CD14-positive monocyte (primary cell): ENCODE measurements at regions not wholly inside any gene's neighbourhood (a gene's known extent, or its start where the extent isn't known, plus 50 kb on each side); places are given as distances from the start of the nearest gene placed in this dataset.
"Not testable (repeated sequence)": the region's sequence is repeated elsewhere in the genome, so short reads cannot be mapped to it uniquely, and the experiment has no call there.

ENCODE experiments used
- DNase-seq, 3 donors: peaks; one replicate each; pipeline ENCODE4 v3.0.0-alpha.2; 2011 to 2022
- H2AFZ ChIP-seq: 2 replicates; pipeline ENCODE4 v1.6.0; 2012; ENCODE audit warnings: mild to moderate bottlenecking, low read depth, low read length, inconsistent platforms; ENCODE audit not compliant: insufficient read depth, poor library complexity, severe bottlenecking
- H3K27ac ChIP-seq, 2 donors: 1 replicate in 1 of 2; 2 replicates in 1 of 2; pipeline ENCODE4 v1.5.1; 2012 to 2013; ENCODE audit warnings: low read length in 2 of 2, control low read depth in 1 of 2, inconsistent platforms in 1 of 2, low read depth in 1 of 2, mild to moderate bottlenecking in 1 of 2
- H3K27me3 ChIP-seq, 2 donors: one replicate each; pipeline versions ENCODE4 v1.6.0 to v1.6.1; 2011 to 2013; ENCODE audit warnings: low read length in 2 of 2; ENCODE audit not compliant: control insufficient read depth in 2 of 2, insufficient read depth in 2 of 2
- H3K36me3 ChIP-seq, 2 donors: replicated peaks in 1 of 2; 1 replicate in 1 of 2; 2 replicates in 1 of 2; pipeline versions ENCODE4 v1.5.1 to v1.6.1; 2012 to 2013; ENCODE audit warnings: low read length in 2 of 2, control low read depth in 1 of 2, inconsistent platforms in 1 of 2, mild to moderate bottlenecking in 1 of 2; ENCODE audit not compliant: insufficient read depth in 2 of 2, control insufficient read depth in 1 of 2
- H3K4me1 ChIP-seq, 2 donors: 1 replicate in 1 of 2; 2 replicates in 1 of 2; pipeline versions ENCODE4 v1.5.1 to v1.6.1; 2012 to 2013; ENCODE audit warnings: low read length in 2 of 2, control low read depth in 1 of 2, inconsistent platforms in 1 of 2, mild to moderate bottlenecking in 1 of 2, moderate library complexity in 1 of 2; ENCODE audit not compliant: insufficient read depth in 2 of 2, control insufficient read depth in 1 of 2
- H3K4me2 ChIP-seq: replicated peaks from 2 replicates; pipeline ENCODE3; 2012; ENCODE audit warnings: low read length, moderate library complexity, mild to moderate bottlenecking; ENCODE audit not compliant: poor library complexity, severe bottlenecking; ENCODE audit errors: extremely low read depth
- H3K4me3 ChIP-seq, 3 experiments: fragments of 200-600 bp in 1 of 3; sonication (generic) in 1 of 3; replicated peaks in 1 of 3; 1 replicate in 2 of 3; 2 replicates in 1 of 3; pipeline ENCODE4 v1.5.1; 2011 to 2013; ENCODE audit warnings: low read length in 3 of 3, mild to moderate bottlenecking in 3 of 3, control low read depth in 2 of 3, low read depth in 2 of 3, inconsistent platforms in 1 of 3, moderate library complexity in 1 of 3
- H3K79me2 ChIP-seq: 2 replicates; pipeline ENCODE4 v1.6.0; 2012; ENCODE audit warnings: mild to moderate bottlenecking, control low read depth, inconsistent platforms, low read length, moderate library complexity; ENCODE audit not compliant: insufficient read depth
- H3K9ac ChIP-seq: 2 replicates; pipeline ENCODE4 v1.6.0; 2017; ENCODE audit warnings: low read length, mild to moderate bottlenecking; ENCODE audit not compliant: insufficient read depth, poor library complexity, severe bottlenecking
- H3K9me3 ChIP-seq, 2 donors: replicated peaks in 1 of 2; 1 replicate in 1 of 2; 2 replicates in 1 of 2; pipeline versions ENCODE4 v1.5.1 to v1.6.1; 2012 to 2013; ENCODE audit warnings: low read length in 2 of 2, control low read depth in 1 of 2; ENCODE audit not compliant: control insufficient read depth in 1 of 2, insufficient read depth in 1 of 2
- H4K20me1 ChIP-seq: 2 replicates; pipeline ENCODE4 v1.6.0; 2012; ENCODE audit warnings: mild to moderate bottlenecking, low read length, control low read depth, moderate library complexity; ENCODE audit not compliant: insufficient read depth
- H3K27ac Mint-ChIP-seq, 7 donors: one replicate each; pipeline ENCODE4 v1.8.0; 2020; ENCODE audit warnings: mild to moderate bottlenecking in 7 of 7, mixed read lengths in 7 of 7, moderate library complexity in 6 of 7, inconsistent platforms in 2 of 7
- H3K27me3 Mint-ChIP-seq, 3 donors: one replicate each; pipeline ENCODE4 v1.8.0; 2021 to 2022; ENCODE audit warnings: low read depth in 3 of 3, mild to moderate bottlenecking in 3 of 3, mixed read lengths in 3 of 3, moderate library complexity in 3 of 3, inconsistent platforms in 1 of 3
- H3K36me3 Mint-ChIP-seq, 2 donors: one replicate each; pipeline ENCODE4 v1.8.0; 2020; ENCODE audit warnings: mixed read lengths in 2 of 2, inconsistent platforms in 1 of 2, mild to moderate bottlenecking in 1 of 2
- H3K4me1 Mint-ChIP-seq: one replicate; pipeline ENCODE4 v1.8.0; 2020; ENCODE audit warnings: mild to moderate bottlenecking, mixed read lengths
- H3K4me3 Mint-ChIP-seq, 2 donors: one replicate each; pipeline ENCODE4 v1.8.0; 2020; ENCODE audit warnings: mild to moderate bottlenecking in 2 of 2, mixed read lengths in 2 of 2, moderate library complexity in 1 of 2
- H3K9me3 Mint-ChIP-seq, 7 donors: one replicate each; pipeline ENCODE4 v1.8.0; 2020 to 2022; ENCODE audit warnings: mixed read lengths in 7 of 7, mild to moderate bottlenecking in 6 of 7, moderate library complexity in 6 of 7, inconsistent platforms in 2 of 7
- WGBS: methylation state at CpG from one replicate; pipeline ENCODE4 v1.1.5; 2013; ENCODE audit warnings: missing lambda C conversion rate; ENCODE audit not compliant: insufficient coverage; 5-methylcytosine and 5-hydroxymethylcytosine counted together
- intact Hi-C, 2 donors: fragments of 100-400 bp; cut with micrococcal nuclease; formaldehyde crosslinking; loops; one replicate each; pipeline versions ENCODE4 v1.15.0 to v1.15.1; 2023
- TF ChIP-seq, protein P1 (sequence below): fragments of 200-600 bp; IDR thresholded peaks from one replicate; pipeline ENCODE4 v1.8.0; 2022; ENCODE audit warnings: antibody characterized with exemption, mild to moderate bottlenecking

DNA sequence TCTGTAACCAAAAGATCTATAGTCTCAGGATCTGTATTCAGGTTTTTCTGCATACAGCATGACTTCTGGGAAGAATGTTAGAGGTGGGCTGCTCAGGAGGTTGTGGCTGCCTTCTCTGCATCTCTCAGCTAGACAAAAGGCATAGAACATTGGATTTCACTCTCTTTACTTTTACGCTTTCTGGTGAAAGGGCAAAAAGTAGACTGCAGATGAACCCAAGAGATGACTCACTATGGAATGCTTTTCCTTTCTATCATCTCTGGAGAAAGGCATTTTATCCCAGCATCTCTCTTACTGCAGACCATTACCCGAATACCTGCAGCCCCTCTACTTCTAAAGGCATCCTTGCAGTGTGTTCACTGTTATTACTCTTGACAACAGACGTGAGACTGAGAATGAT, 222.2 kb downstream of the WNT5A start:
- no peak for DNase-seq
- TF ChIP-seq, protein P1, sequence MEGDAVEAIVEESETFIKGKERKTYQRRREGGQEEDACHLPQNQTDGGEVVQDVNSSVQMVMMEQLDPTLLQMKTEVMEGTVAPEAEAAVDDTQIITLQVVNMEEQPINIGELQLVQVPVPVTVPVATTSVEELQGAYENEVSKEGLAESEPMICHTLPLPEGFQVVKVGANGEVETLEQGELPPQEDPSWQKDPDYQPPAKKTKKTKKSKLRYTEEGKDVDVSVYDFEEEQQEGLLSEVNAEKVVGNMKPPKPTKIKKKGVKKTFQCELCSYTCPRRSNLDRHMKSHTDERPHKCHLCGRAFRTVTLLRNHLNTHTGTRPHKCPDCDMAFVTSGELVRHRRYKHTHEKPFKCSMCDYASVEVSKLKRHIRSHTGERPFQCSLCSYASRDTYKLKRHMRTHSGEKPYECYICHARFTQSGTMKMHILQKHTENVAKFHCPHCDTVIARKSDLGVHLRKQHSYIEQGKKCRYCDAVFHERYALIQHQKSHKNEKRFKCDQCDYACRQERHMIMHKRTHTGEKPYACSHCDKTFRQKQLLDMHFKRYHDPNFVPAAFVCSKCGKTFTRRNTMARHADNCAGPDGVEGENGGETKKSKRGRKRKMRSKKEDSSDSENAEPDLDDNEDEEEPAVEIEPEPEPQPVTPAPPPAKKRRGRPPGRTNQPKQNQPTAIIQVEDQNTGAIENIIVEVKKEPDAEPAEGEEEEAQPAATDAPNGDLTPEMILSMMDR = no peak
- 86% methylated on average over 1 of the region's 3 CpGs for WGBS
- intact Hi-C loops = no loop called here
- no peaks in the 10 kb centered on the region for H3K4me1 Mint-ChIP-seq
- H3K27ac Mint-ChIP-seq = no peak overlapping the region
- no peaks in the 10 kb centered on the region for H3K9me3 ChIP-seq
- H3K36me3 Mint-ChIP-seq = no peaks in the 10 kb centered on the region
- peaks cover 0 to 2% (median 1%) of the 10 kb centered on the region in 3 donors for H3K27me3 Mint-ChIP-seq
- H2AFZ ChIP-seq = no peak overlapping the region
- H3K79me2 ChIP-seq = no peaks in the 10 kb centered on the region
- H3K4me2 ChIP-seq = no peak overlapping the region
- H3K4me3 Mint-ChIP-seq = no peak overlapping the region
- no peak overlapping the region for H3K4me3 ChIP-seq
- no peaks in the 10 kb centered on the region for H3K36me3 ChIP-seq
- H4K20me1 ChIP-seq = no peaks in the 10 kb centered on the region
- no peak overlapping the region for H3K9ac ChIP-seq
- peaks cover 0 to 14% (median 3%) of the 10 kb centered on the region in 7 donors for H3K9me3 Mint-ChIP-seq
- no peak overlapping the region for H3K27ac ChIP-seq
- H3K27me3 ChIP-seq = no peaks in the 10 kb centered on the region
- H3K4me1 ChIP-seq = no peaks in the 10 kb centered on the region

DNA sequence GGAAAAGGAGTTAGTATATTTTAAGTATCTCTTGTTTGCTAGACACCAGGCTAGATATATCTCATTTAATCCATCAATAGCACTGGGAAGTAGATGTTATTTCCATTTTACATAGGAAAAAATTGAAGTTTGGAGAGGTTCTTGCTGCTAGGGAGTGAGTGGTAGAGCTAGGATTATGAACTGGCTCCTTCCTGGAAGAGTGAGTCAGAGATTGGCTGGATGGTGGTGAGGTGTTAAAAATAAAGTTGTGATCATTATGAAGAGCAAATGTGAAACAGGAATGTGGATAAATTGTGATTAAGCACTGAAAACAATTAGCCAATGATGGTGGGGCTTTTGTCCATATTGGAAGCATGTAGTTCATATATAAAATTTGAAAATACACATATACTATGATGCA, 234.2 kb downstream of the WNT5A start:
- no peak overlapping the region for H3K27ac Mint-ChIP-seq
- peaks cover 1 to 3% (median 2%) of the 10 kb centered on the region in 3 donors for H3K27me3 Mint-ChIP-seq
- TF ChIP-seq, protein P1 = no peak

DNA sequence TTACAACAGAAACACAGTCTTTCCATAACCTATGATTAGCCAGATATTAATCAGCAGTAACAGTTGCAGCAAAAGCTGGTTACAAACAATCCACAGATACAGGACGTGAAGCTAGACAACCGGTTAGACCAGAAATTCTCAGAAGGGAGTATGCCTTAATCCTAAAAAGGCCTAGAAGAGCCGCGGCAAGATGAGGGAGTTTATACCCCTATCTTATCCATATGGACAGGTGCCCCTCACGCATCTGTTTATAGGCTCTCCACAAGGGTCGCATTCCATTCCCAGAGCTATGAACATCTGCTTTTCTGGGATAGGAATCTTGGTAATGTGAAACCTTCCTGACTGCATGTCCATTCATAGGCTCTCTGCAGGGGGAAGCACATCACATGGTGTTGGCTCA, 237.9 kb downstream of the WNT5A start:
- H3K79me2 ChIP-seq, H3K36me3 ChIP-seq, H3K4me1 ChIP-seq, H3K4me3 Mint-ChIP-seq, H3K9ac ChIP-seq, intact Hi-C loops, H2AFZ ChIP-seq, H3K4me2 ChIP-seq, H3K36me3 Mint-ChIP-seq, H3K27me3 ChIP-seq, DNase-seq, H3K27ac ChIP-seq, H3K27me3 Mint-ChIP-seq, H3K4me3 ChIP-seq, H3K27ac Mint-ChIP-seq, H4K20me1 ChIP-seq, H3K9me3 ChIP-seq, H3K4me1 Mint-ChIP-seq: not testable (repeated sequence)
- H3K9me3 Mint-ChIP-seq = peaks cover 3 to 19% (median 12%) of the 10 kb centered on the region in 7 donors
- WGBS = no CpG with 5 or more reads among the region's 6 CpGs

More for the DNA sequence above, 234.2 kb downstream of the WNT5A start:
- Histone ChIP-seq H3K27me3 (no peaks in the 10 kb centered on the region), H3K4me3 (no peak overlapping the region), H3K27ac (no peak overlapping the region), H4K20me1 (no peaks in the 10 kb centered on the region), H3K4me2 (no peak overlapping the region), H3K9ac (no peak overlapping the region), H3K4me1 (no peaks in the 10 kb centered on the region), H2AFZ (no peak overlapping the region), H3K36me3 (no peaks in the 10 kb centered on the region), H3K79me2 (no peaks in the 10 kb centered on the region), H3K9me3 (no peaks in the 10 kb centered on the region)
- Mint-ChIP-seq H3K4me1 (no peaks in the 10 kb centered on the region), H3K36me3 (no peaks in the 10 kb centered on the region), H3K9me3 (peaks cover 5 to 19% (median 11%) of the 10 kb centered on the region in 7 donors), H3K4me3 (no peak overlapping the region)
- DNase-seq = no peak
- intact Hi-C loops = no loop called here
